Neural progenitor cell (in vitro differentiated cells): ENCODE measurements at regions not wholly inside any gene's neighbourhood (a gene's known extent, or its start where the extent isn't known, plus 50 kb on each side); places are given as distances from the start of the nearest gene placed in this dataset.

Experiments used
- DNase-seq: peaks from one replicate; pipeline ENCODE4 v3.0.0-alpha.2; 2016; ENCODE audit warnings: low spot score
- H2AFZ ChIP-seq: fragments of 200-600 bp; sonication (generic); replicated peaks from 2 replicates; pipeline ENCODE4 v1.6.1; 2016; ENCODE audit warnings: antibody characterized with exemption
- H3F3A ChIP-seq: fragments of 200-600 bp; sonication (generic); 2 replicates; pipeline ENCODE4 v1.6.1; 2016; ENCODE audit warnings: antibody characterized with exemption, low read depth
- H3K27ac ChIP-seq: fragments of 200-600 bp; sonication (generic); 2 replicates; pipeline ENCODE4 v1.5.1; 2016; ENCODE audit warnings: mild to moderate bottlenecking
- H3K27me3 ChIP-seq: fragments of 200-600 bp; sonication (generic); 2 replicates; pipeline ENCODE4 v1.6.1; 2016; ENCODE audit warnings: mild to moderate bottlenecking, moderate library complexity
- H3K36me3 ChIP-seq: fragments of 200-600 bp; sonication (generic); 2 replicates; pipeline ENCODE4 v1.5.1; 2016
- H3K4me1 ChIP-seq: fragments of 200-600 bp; sonication (generic); 2 replicates; pipeline ENCODE4 v1.6.1; 2016; ENCODE audit warnings: mixed run types
- H3K4me2 ChIP-seq: fragments of 200-600 bp; sonication (generic); 2 replicates; pipeline ENCODE4 v1.6.1; 2016
- H3K4me3 ChIP-seq: fragments of 200-600 bp; sonication (generic); 2 replicates; pipeline ENCODE4 v1.5.1; 2016
- H3K79me2 ChIP-seq: fragments of 200-600 bp; sonication (generic); 2 replicates; pipeline ENCODE4 v1.6.1; 2016; ENCODE audit warnings: low read depth
- H3K9ac ChIP-seq: fragments of 200-600 bp; sonication (generic); 2 replicates; pipeline ENCODE4 v1.6.1; 2016
- H3K9me3 ChIP-seq: fragments of 200-600 bp; sonication (generic); 2 replicates; pipeline ENCODE4 v1.5.1; 2016; ENCODE audit warnings: low read depth
- H4K20me1 ChIP-seq: fragments of 200-600 bp; sonication (generic); 2 replicates; pipeline ENCODE4 v1.6.1; 2016; ENCODE audit warnings: low read depth
- H3K27ac Mint-ChIP-seq: 3 replicates; pipeline ENCODE4 v1.8.0; 2021; ENCODE audit warnings: mixed read lengths
- H3K27me3 Mint-ChIP-seq: 2 replicates; pipeline ENCODE4 v1.8.0; 2022; ENCODE audit warnings: low read depth, mild to moderate bottlenecking, inconsistent platforms, moderate library complexity, mixed read lengths; ENCODE audit not compliant: insufficient read depth
- H3K36me3 Mint-ChIP-seq: 3 replicates; pipeline ENCODE4 v1.8.0; 2021; ENCODE audit warnings: mixed read lengths
- H3K4me1 Mint-ChIP-seq: 3 replicates; pipeline ENCODE4 v1.8.0; 2021; ENCODE audit warnings: mixed read lengths
- H3K4me3 Mint-ChIP-seq: 3 replicates; pipeline ENCODE4 v1.8.0; 2021; ENCODE audit warnings: mild to moderate bottlenecking, moderate library complexity, mixed read lengths
- H3K9me3 Mint-ChIP-seq: 3 replicates; pipeline ENCODE4 v1.8.0; 2020; ENCODE audit warnings: mixed read lengths
- EZH2 ChIP-seq: fragments of 200-600 bp; sonication (generic); IDR thresholded peaks from 2 replicates; pipeline ENCODE4 v1.6.1; 2017; ENCODE audit warnings: antibody characterized with exemption, mild to moderate bottlenecking, moderate library complexity
- EZH2phosphoT487 ChIP-seq: fragments of 200-600 bp; sonication (generic); IDR thresholded peaks from 2 replicates; pipeline ENCODE4 v1.6.1; 2017; ENCODE audit warnings: antibody characterized with exemption
- TF ChIP-seq, protein P1 (sequence below): fragments of 200-600 bp; sonication (generic); IDR thresholded peaks from 2 replicates; pipeline ENCODE4 v1.5.1; 2017; ENCODE audit warnings: antibody characterized with exemption, mild to moderate bottlenecking

DNA sequence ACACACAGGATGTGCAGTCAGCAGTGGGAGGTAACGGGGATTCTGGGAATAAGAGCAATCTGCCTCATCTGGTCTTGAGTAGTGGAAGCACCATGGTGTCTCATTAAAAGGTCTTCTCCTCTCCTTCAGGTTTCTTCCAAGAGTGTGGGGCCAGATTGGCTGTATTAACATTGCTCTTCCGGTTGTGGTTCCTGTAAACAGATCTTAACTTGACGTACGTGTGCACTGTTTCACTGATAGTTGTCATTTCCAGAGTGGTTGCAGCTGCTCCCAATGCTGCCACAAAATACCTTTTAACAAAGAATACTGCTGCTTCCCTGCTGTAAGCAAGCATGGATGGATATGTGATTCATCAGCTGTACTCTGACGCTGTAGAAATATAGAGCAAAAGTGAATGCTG is 1443.4 kb upstream of the TENM3 start:
- no peaks in the 10 kb centered on the region for H3K79me2 ChIP-seq
- no peak overlapping the region for H3K27ac Mint-ChIP-seq
- no peak for DNase-seq
- H2AFZ ChIP-seq = no peak overlapping the region
- peaks cover 12% of the 10 kb centered on the region for H3K4me1 Mint-ChIP-seq
- no peaks in the 10 kb centered on the region for H3F3A ChIP-seq
- H3K27me3 ChIP-seq = no peaks in the 10 kb centered on the region
- no peak for TF ChIP-seq EZH2phosphoT487
- TF ChIP-seq, protein P1, sequence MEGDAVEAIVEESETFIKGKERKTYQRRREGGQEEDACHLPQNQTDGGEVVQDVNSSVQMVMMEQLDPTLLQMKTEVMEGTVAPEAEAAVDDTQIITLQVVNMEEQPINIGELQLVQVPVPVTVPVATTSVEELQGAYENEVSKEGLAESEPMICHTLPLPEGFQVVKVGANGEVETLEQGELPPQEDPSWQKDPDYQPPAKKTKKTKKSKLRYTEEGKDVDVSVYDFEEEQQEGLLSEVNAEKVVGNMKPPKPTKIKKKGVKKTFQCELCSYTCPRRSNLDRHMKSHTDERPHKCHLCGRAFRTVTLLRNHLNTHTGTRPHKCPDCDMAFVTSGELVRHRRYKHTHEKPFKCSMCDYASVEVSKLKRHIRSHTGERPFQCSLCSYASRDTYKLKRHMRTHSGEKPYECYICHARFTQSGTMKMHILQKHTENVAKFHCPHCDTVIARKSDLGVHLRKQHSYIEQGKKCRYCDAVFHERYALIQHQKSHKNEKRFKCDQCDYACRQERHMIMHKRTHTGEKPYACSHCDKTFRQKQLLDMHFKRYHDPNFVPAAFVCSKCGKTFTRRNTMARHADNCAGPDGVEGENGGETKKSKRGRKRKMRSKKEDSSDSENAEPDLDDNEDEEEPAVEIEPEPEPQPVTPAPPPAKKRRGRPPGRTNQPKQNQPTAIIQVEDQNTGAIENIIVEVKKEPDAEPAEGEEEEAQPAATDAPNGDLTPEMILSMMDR = no peak
- TF ChIP-seq EZH2 = no peak
- no peaks in the 10 kb centered on the region for H4K20me1 ChIP-seq
- H3K4me3 Mint-ChIP-seq = no peak overlapping the region
- H3K27ac ChIP-seq = no peak overlapping the region
- no peak overlapping the region for H3K4me2 ChIP-seq
- peaks cover 3% of the 10 kb centered on the region for H3K27me3 Mint-ChIP-seq
- H3K4me3 ChIP-seq = no peak overlapping the region
- H3K9me3 ChIP-seq = no peaks in the 10 kb centered on the region
- H3K4me1 ChIP-seq = peaks cover 20% of the 10 kb centered on the region
- H3K9ac ChIP-seq = no peak overlapping the region
- H3K36me3 ChIP-seq = no peaks in the 10 kb centered on the region
- no peaks in the 10 kb centered on the region for H3K36me3 Mint-ChIP-seq
- no peaks in the 10 kb centered on the region for H3K9me3 Mint-ChIP-seq

DNA sequence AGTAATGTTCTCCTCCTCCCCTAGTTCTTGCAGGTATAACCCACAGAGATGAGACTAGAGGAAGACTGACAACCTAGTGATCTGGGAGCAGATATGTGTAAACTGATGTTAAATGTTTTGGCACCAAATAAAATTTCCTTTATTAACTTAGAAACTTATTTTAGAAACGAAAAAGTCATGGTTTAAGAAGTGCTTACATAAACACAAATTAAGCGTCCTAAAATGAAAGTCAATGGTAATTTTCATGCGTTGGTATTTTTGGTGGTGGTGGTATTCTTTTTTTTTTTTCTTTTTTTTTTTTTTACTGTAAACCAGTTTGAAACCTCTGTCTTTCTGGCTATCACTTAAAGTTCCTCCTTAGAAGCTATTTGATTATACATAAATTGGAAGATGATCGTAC is 1438.1 kb upstream of the TENM3 start:
- Mint-ChIP-seq H3K27ac (no peak overlapping the region), H3K4me1 (no peaks in the 10 kb centered on the region), H3K4me3 (no peak overlapping the region), H3K9me3 (no peaks in the 10 kb centered on the region), H3K27me3 (no peaks in the 10 kb centered on the region), H3K36me3 (no peaks in the 10 kb centered on the region)
- DNase-seq = no peak
- TF ChIP-seq, protein P1 = no peak
- TF ChIP-seq EZH2 (no peak), EZH2phosphoT487 (no peak)
- no peak overlapping the region for H3K9ac ChIP-seq
- H4K20me1 ChIP-seq = no peaks in the 10 kb centered on the region
- H3F3A ChIP-seq = no peaks in the 10 kb centered on the region
- H3K79me2 ChIP-seq = no peaks in the 10 kb centered on the region
- no peak overlapping the region for H3K27ac ChIP-seq
- H3K9me3 ChIP-seq = no peaks in the 10 kb centered on the region
- no peak overlapping the region for H3K4me2 ChIP-seq
- H3K4me1 ChIP-seq = peaks cover 2% of the 10 kb centered on the region
- H3K27me3 ChIP-seq = no peaks in the 10 kb centered on the region
- H3K4me3 ChIP-seq = no peak overlapping the region
- no peak overlapping the region for H2AFZ ChIP-seq
- no peaks in the 10 kb centered on the region for H3K36me3 ChIP-seq

DNA sequence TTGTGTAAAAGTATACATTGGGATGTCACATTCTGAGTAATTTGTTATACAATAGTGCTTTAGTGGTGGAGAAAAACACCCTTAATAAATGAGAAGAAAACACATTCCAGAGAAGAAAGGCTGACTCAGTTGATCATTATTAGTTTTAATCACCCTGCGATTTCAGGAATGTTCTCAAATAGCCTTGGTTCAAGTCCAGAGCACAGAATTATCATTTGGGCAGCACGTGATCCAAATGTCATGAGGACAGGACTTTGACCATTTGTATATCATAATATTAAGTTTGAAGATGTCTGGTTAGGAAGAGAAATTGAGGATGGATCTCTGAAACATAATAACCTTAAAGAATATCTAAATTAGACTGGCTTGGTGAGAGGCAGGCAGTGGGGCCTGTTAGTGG is 1434.3 kb upstream of the TENM3 start:
- Histone ChIP-seq H3K4me1 (no peaks in the 10 kb centered on the region), H3K9me3 (no peaks in the 10 kb centered on the region), H3K4me2 (no peak overlapping the region), H3K4me3 (no peak overlapping the region), H3K36me3 (no peaks in the 10 kb centered on the region), H4K20me1 (no peaks in the 10 kb centered on the region), H3F3A (no peaks in the 10 kb centered on the region), H3K27me3 (no peaks in the 10 kb centered on the region), H2AFZ (no peak overlapping the region), H3K27ac (no peak overlapping the region), H3K79me2 (no peaks in the 10 kb centered on the region), H3K9ac (no peak overlapping the region)
- H3K27me3 Mint-ChIP-seq = no peaks in the 10 kb centered on the region
- DNase-seq = no peak
- H3K4me1 Mint-ChIP-seq = no peaks in the 10 kb centered on the region
- no peak overlapping the region for H3K4me3 Mint-ChIP-seq
- no peak for TF ChIP-seq EZH2phosphoT487
- TF ChIP-seq, protein P1 = no peak
- TF ChIP-seq EZH2 = no peak
- no peaks in the 10 kb centered on the region for H3K36me3 Mint-ChIP-seq
- H3K27ac Mint-ChIP-seq = no peak overlapping the region
- H3K9me3 Mint-ChIP-seq = no peaks in the 10 kb centered on the region

DNA sequence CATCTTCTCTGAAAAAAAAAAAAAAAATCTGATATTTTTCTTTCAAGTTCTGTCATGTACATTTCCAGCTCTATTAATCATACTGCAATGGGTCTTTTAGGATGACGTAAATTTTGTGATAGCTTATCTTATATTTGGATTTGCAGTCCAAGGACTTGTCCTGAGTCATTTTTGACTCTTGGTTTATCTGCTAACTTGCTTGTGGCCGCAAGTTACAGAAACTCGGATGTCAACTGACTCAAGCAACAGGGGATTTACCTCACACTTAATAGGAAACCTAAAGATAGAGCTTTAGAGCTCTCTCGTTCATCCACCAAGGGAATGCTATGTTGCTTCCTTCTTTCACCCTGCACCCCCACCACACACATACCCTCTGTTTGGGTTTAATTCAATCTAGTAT is 1433.8 kb upstream of the TENM3 start:
- no peak overlapping the region for H3K27ac Mint-ChIP-seq
- no peak overlapping the region for H3K4me2 ChIP-seq

More for the DNA sequence above, 1433.8 kb upstream of the TENM3 start:
- Histone ChIP-seq H3K27ac (no peak overlapping the region), H3K4me1 (no peaks in the 10 kb centered on the region), H3K9me3 (no peaks in the 10 kb centered on the region), H2AFZ (no peak overlapping the region), H3K4me3 (no peak overlapping the region), H3K9ac (no peak overlapping the region), H3K27me3 (no peaks in the 10 kb centered on the region), H3K36me3 (no peaks in the 10 kb centered on the region), H4K20me1 (no peaks in the 10 kb centered on the region), H3F3A (no peaks in the 10 kb centered on the region), H3K79me2 (no peaks in the 10 kb centered on the region)
- DNase-seq = no peak
- Mint-ChIP-seq H3K9me3 (no peaks in the 10 kb centered on the region), H3K4me1 (no peaks in the 10 kb centered on the region), H3K36me3 (no peaks in the 10 kb centered on the region), H3K4me3 (no peak overlapping the region), H3K27me3 (no peaks in the 10 kb centered on the region)
- TF ChIP-seq, protein P1 = no peak
- TF ChIP-seq EZH2phosphoT487 (no peak), EZH2 (no peak)
